HT-29 (cell line): ENCODE measurements at regions not wholly inside any gene's neighbourhood (a gene's known extent, or its start where the extent isn't known, plus 50 kb on each side); places are given as distances from the start of the nearest gene placed in this dataset.

Experiments
- DNase-seq: peaks from one replicate; pipeline ENCODE4 v3.0.0-alpha.2; 2015; ENCODE audit warnings: low spot score

- no peak for DNase-seq
Measured at GRCh38 chr5:124393584-124394379, 352.7 kb downstream of the ZNF608 start.

GRCh38 chr5:124383693-124384092 lies 362.7 kb downstream of the ZNF608 start:
- DNase-seq = no peak

- no peak for DNase-seq
Measured at GRCh38 chr5:124377386-124377785, 369.1 kb downstream of the ZNF608 start.

GRCh38 chr5:124373883-124374282 lies 372.6 kb downstream of the ZNF608 start:
- DNase-seq = no peak

GRCh38 chr5:124372457-124372856 lies 374.0 kb downstream of the ZNF608 start:
- no peak for DNase-seq

- DNase-seq = no peak
Measured at GRCh38 chr5:124371111-124371706, 375.2 kb downstream of the ZNF608 start.

GRCh38 chr5:124370601-124371000 lies 375.8 kb downstream of the ZNF608 start:
- no peak for DNase-seq

- no peak for DNase-seq
Measured at GRCh38 chr5:124365361-124365801, 381.1 kb downstream of the ZNF608 start.

- no peak for DNase-seq
Measured at GRCh38 chr5:124355928-124356327, 390.5 kb downstream of the ZNF608 start.

GRCh38 chr5:124353016-124353415 lies 393.4 kb downstream of the ZNF608 start:
- no peak for DNase-seq

- DNase-seq = no peak
Measured at GRCh38 chr5:124352312-124352711, 394.1 kb downstream of the ZNF608 start.

GRCh38 chr5:124349931-124350330 lies 396.5 kb downstream of the ZNF608 start:
- no peak for DNase-seq

GRCh38 chr5:124343451-124343867 lies 403.0 kb downstream of the ZNF608 start:
- no peak for DNase-seq

GRCh38 chr5:124342986-124343385 lies 403.5 kb downstream of the ZNF608 start:
- no peak for DNase-seq

GRCh38 chr5:124342584-124342983 lies 403.9 kb downstream of the ZNF608 start:
- DNase-seq = no peak

GRCh38 chr5:124342027-124342471 lies 404.4 kb downstream of the ZNF608 start:
- DNase-seq = no peak

GRCh38 chr5:124341066-124341858 lies 405.2 kb downstream of the ZNF608 start:
- DNase-seq = no peak

- no peak for DNase-seq
Measured at GRCh38 chr5:124337996-124338395, 408.4 kb downstream of the ZNF608 start.

- DNase-seq = no peak
Measured at GRCh38 chr5:124333298-124333979, 413.0 kb downstream of the ZNF608 start.

- no peak for DNase-seq
Measured at GRCh38 chr5:124332273-124332672, 414.2 kb downstream of the ZNF608 start.

- no peak for DNase-seq
Measured at GRCh38 chr5:124330595-124331220, 415.7 kb downstream of the ZNF608 start.
